ENCODE measurements at regions not wholly inside any gene's neighbourhood (a gene's known extent, or its start where the extent isn't known, plus 50 kb on each side); places are given as distances from the start of the nearest gene placed in this dataset.

DNA sequence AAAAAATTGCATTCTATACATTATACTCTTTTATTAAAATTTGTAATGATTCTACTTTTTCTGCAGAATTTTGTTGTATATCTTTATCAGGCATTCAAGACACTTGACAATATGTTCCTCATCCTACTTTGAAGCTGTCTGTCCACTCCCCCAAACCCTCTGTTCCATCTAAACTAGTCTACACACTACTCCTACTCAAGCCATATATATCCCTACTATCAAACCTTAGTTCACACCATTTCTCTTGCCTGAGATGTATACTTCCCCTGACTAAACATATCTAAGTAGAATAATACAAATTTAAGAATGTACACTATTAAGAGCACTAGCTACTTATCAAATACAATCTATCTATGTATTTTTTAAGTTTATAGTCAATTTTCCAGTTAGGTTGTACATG is 107.1 kb upstream of the FTMT start:
- Histone ChIP-seq H3K9me3 (ENCODE audit: control insufficient read depth in 2 of 2, low read length in 2 of 2) (no peaks in the 10 kb centered on the region), H3K27ac (ENCODE audit: low read depth in 2 of 2, low read length in 2 of 2) (no peak overlapping the region), H3K36me3 (ENCODE audit: control insufficient read depth in 2 of 2, insufficient read depth in 2 of 2, low read length in 2 of 2) (no peaks in the 10 kb centered on the region), H3K9ac (ENCODE audit: low read depth in 1 of 2, low read length in 2 of 2) (no peak overlapping the region), H3K27me3 (ENCODE audit: control insufficient read depth in 2 of 2, insufficient read depth in 2 of 2, low read length in 2 of 2) (no peaks in the 10 kb centered on the region), H3K4me1 (ENCODE audit: control insufficient read depth in 2 of 2, insufficient read depth in 2 of 2, low read length in 2 of 2) (no peaks in the 10 kb centered on the region), H3K4me3 (ENCODE audit: low read length in 2 of 2) (no peak overlapping the region)

DNA sequence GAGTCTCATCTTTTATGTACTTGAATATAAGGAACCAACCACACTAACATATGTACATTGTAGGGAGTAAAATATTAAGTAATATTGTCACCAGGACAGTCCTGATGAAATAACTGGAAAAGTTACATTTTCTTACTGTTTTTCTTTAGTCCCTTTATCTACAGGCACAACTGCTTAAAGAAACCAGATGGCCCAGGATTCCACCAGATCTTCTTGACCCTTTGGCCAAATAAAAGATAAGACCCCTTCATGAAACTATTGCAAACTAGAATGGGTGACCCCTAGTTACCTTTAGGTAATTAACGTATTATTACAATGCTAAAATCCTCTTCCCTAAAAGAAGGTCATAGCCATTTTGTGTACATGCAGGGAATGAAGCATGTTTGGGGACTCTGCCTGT is 106.3 kb upstream of the FTMT start:
- Histone ChIP-seq H3K9me3 (ENCODE audit: control insufficient read depth in 2 of 2, low read length in 2 of 2) (no peaks in the 10 kb centered on the region), H3K27me3 (ENCODE audit: control insufficient read depth in 2 of 2, insufficient read depth in 2 of 2, low read length in 2 of 2) (no peaks in the 10 kb centered on the region), H3K9ac (ENCODE audit: low read depth in 1 of 2, low read length in 2 of 2) (no peak overlapping the region), H3K4me1 (ENCODE audit: control insufficient read depth in 2 of 2, insufficient read depth in 2 of 2, low read length in 2 of 2) (no peaks in the 10 kb centered on the region), H3K36me3 (ENCODE audit: control insufficient read depth in 2 of 2, insufficient read depth in 2 of 2, low read length in 2 of 2) (no peaks in the 10 kb centered on the region), H3K4me3 (ENCODE audit: low read length in 2 of 2) (no peak overlapping the region), H3K27ac (ENCODE audit: low read depth in 2 of 2, low read length in 2 of 2) (no peak overlapping the region)

- Histone ChIP-seq H3K9ac (ENCODE audit: low read depth in 1 of 2, low read length in 2 of 2) (no peak overlapping the region), H3K4me1 (ENCODE audit: control insufficient read depth in 2 of 2, insufficient read depth in 2 of 2, low read length in 2 of 2) (no peaks in the 10 kb centered on the region), H3K27ac (ENCODE audit: low read depth in 2 of 2, low read length in 2 of 2) (no peak overlapping the region), H3K27me3 (ENCODE audit: control insufficient read depth in 2 of 2, insufficient read depth in 2 of 2, low read length in 2 of 2) (no peaks in the 10 kb centered on the region), H3K4me3 (ENCODE audit: low read length in 2 of 2) (no peak overlapping the region), H3K36me3 (ENCODE audit: control insufficient read depth in 2 of 2, insufficient read depth in 2 of 2, low read length in 2 of 2) (no peaks in the 10 kb centered on the region), H3K9me3 (ENCODE audit: control insufficient read depth in 2 of 2, low read length in 2 of 2) (no peaks in the 10 kb centered on the region)
These were observed 104.9 kb upstream of the FTMT start for GRCh38 chr5:121746763-121747162.

- Histone ChIP-seq H3K27ac (ENCODE audit: low read depth in 2 of 2, low read length in 2 of 2) (no peak overlapping the region), H3K9ac (ENCODE audit: low read depth in 1 of 2, low read length in 2 of 2) (no peak overlapping the region), H3K9me3 (ENCODE audit: control insufficient read depth in 2 of 2, low read length in 2 of 2) (no peaks in the 10 kb centered on the region), H3K27me3 (ENCODE audit: control insufficient read depth in 2 of 2, insufficient read depth in 2 of 2, low read length in 2 of 2) (no peaks in the 10 kb centered on the region), H3K4me3 (ENCODE audit: low read length in 2 of 2) (no peak overlapping the region), H3K4me1 (ENCODE audit: control insufficient read depth in 2 of 2, insufficient read depth in 2 of 2, low read length in 2 of 2) (no peaks in the 10 kb centered on the region), H3K36me3 (ENCODE audit: control insufficient read depth in 2 of 2, insufficient read depth in 2 of 2, low read length in 2 of 2) (no peaks in the 10 kb centered on the region)
These were observed 103.0 kb upstream of the FTMT start for GRCh38 chr5:121748686-121749085.

DNA sequence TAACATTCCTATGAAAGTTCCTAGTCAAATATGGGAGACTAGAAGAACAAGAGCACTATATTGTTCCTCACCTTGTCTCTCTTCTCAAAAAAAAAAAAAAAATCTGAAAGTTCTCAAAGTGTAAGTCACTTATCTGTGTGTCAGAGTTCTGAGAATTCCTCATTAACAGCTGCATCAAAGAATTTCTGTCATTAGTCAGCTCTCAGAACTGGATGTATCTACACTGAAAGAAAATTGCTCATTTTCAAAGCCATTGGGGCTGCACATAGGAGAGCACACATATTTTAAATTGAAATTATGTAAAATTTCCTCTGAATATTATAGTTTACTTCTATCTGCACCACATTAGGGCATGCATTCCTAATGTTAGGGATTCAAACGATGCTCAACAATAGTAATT is 99.5 kb upstream of the FTMT start:
- Histone ChIP-seq H3K27me3 (ENCODE audit: control insufficient read depth in 2 of 2, insufficient read depth in 2 of 2, low read length in 2 of 2) (no peaks in the 10 kb centered on the region), H3K27ac (ENCODE audit: low read depth in 2 of 2, low read length in 2 of 2) (no peak overlapping the region), H3K36me3 (ENCODE audit: control insufficient read depth in 2 of 2, insufficient read depth in 2 of 2, low read length in 2 of 2) (no peaks in the 10 kb centered on the region), H3K9ac (ENCODE audit: low read depth in 1 of 2, low read length in 2 of 2) (no peak overlapping the region), H3K9me3 (ENCODE audit: control insufficient read depth in 2 of 2, low read length in 2 of 2) (no peaks in the 10 kb centered on the region), H3K4me3 (ENCODE audit: low read length in 2 of 2) (no peak overlapping the region), H3K4me1 (ENCODE audit: control insufficient read depth in 2 of 2, insufficient read depth in 2 of 2, low read length in 2 of 2) (no peaks in the 10 kb centered on the region)

- no peaks in the 10 kb centered on the region for H3K4me1 ChIP-seq (ENCODE audit: control insufficient read depth in 2 of 2, insufficient read depth in 2 of 2, low read length in 2 of 2)
- no peaks in the 10 kb centered on the region for H3K9me3 ChIP-seq (ENCODE audit: control insufficient read depth in 2 of 2, low read length in 2 of 2)
- no peaks in the 10 kb centered on the region for H3K27me3 ChIP-seq (ENCODE audit: control insufficient read depth in 2 of 2, insufficient read depth in 2 of 2, low read length in 2 of 2)
- no peak overlapping the region for H3K9ac ChIP-seq (ENCODE audit: low read depth in 1 of 2, low read length in 2 of 2)
- H3K27ac ChIP-seq (ENCODE audit: low read depth in 2 of 2, low read length in 2 of 2) = no peak overlapping the region
- no peaks in the 10 kb centered on the region for H3K36me3 ChIP-seq (ENCODE audit: control insufficient read depth in 2 of 2, insufficient read depth in 2 of 2, low read length in 2 of 2)
- H3K4me3 ChIP-seq (ENCODE audit: low read length in 2 of 2) = no peak overlapping the region
These were observed 96.4 kb upstream of the FTMT start for GRCh38 chr5:121755266-121755665.

DNA sequence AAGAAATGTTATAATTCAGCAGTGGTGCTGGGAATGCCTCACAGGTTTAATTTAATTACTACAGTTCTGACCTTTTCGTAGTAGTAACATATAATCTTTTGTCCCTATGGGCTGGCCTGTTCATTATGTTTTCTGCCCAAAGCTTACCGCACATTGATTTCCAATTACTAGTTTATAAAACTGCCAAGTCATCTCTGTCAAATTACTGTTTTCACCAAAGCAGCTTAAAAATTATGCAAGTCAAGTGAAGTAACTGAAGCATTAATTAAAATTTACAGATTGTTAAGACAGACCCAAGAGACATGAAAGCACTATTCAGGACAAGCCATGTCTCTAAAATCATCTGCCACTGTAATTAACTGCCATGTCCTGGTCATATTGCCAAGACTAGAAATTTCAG is 93.9 kb upstream of the FTMT start:
- no peak overlapping the region for H3K4me3 ChIP-seq (ENCODE audit: low read length in 2 of 2)
- no peaks in the 10 kb centered on the region for H3K27me3 ChIP-seq (ENCODE audit: control insufficient read depth in 2 of 2, insufficient read depth in 2 of 2, low read length in 2 of 2)
- H3K4me1 ChIP-seq (ENCODE audit: control insufficient read depth in 2 of 2, insufficient read depth in 2 of 2, low read length in 2 of 2) = no peaks in the 10 kb centered on the region
- no peak overlapping the region for H3K9ac ChIP-seq (ENCODE audit: low read depth in 1 of 2, low read length in 2 of 2)
- no peaks in the 10 kb centered on the region for H3K9me3 ChIP-seq (ENCODE audit: control insufficient read depth in 2 of 2, low read length in 2 of 2)
- H3K36me3 ChIP-seq (ENCODE audit: control insufficient read depth in 2 of 2, insufficient read depth in 2 of 2, low read length in 2 of 2) = no peaks in the 10 kb centered on the region
- no peak overlapping the region for H3K27ac ChIP-seq (ENCODE audit: low read depth in 2 of 2, low read length in 2 of 2)

- Histone ChIP-seq H3K27ac (ENCODE audit: low read depth in 2 of 2, low read length in 2 of 2) (no peak overlapping the region), H3K36me3 (ENCODE audit: control insufficient read depth in 2 of 2, insufficient read depth in 2 of 2, low read length in 2 of 2) (no peaks in the 10 kb centered on the region), H3K27me3 (ENCODE audit: control insufficient read depth in 2 of 2, insufficient read depth in 2 of 2, low read length in 2 of 2) (no peaks in the 10 kb centered on the region), H3K4me3 (ENCODE audit: low read length in 2 of 2) (no peak overlapping the region), H3K4me1 (ENCODE audit: control insufficient read depth in 2 of 2, insufficient read depth in 2 of 2, low read length in 2 of 2) (no peaks in the 10 kb centered on the region), H3K9me3 (ENCODE audit: control insufficient read depth in 2 of 2, low read length in 2 of 2) (no peaks in the 10 kb centered on the region), H3K9ac (ENCODE audit: low read depth in 1 of 2, low read length in 2 of 2) (no peak overlapping the region)
These were observed 93.1 kb upstream of the FTMT start for GRCh38 chr5:121758615-121759014.

- no peaks in the 10 kb centered on the region for H3K27me3 ChIP-seq (ENCODE audit: control insufficient read depth in 2 of 2, insufficient read depth in 2 of 2, low read length in 2 of 2)
- H3K4me1 ChIP-seq (ENCODE audit: control insufficient read depth in 2 of 2, insufficient read depth in 2 of 2, low read length in 2 of 2) = no peaks in the 10 kb centered on the region
- H3K9me3 ChIP-seq (ENCODE audit: control insufficient read depth in 2 of 2, low read length in 2 of 2) = no peaks in the 10 kb centered on the region
- H3K4me3 ChIP-seq (ENCODE audit: low read length in 2 of 2) = no peak overlapping the region
- no peak overlapping the region for H3K9ac ChIP-seq (ENCODE audit: low read depth in 1 of 2, low read length in 2 of 2)
- H3K36me3 ChIP-seq (ENCODE audit: control insufficient read depth in 2 of 2, insufficient read depth in 2 of 2, low read length in 2 of 2) = no peaks in the 10 kb centered on the region
- H3K27ac ChIP-seq (ENCODE audit: low read depth in 2 of 2, low read length in 2 of 2) = no peak overlapping the region
These were observed 89.3 kb upstream of the FTMT start for GRCh38 chr5:121762426-121762825.

GRCh38 chr5:121763665-121764064 is 88.0 kb upstream of the FTMT start:
- Histone ChIP-seq H3K4me1 (ENCODE audit: control insufficient read depth in 2 of 2, insufficient read depth in 2 of 2, low read length in 2 of 2) (no peaks in the 10 kb centered on the region), H3K27ac (ENCODE audit: low read depth in 2 of 2, low read length in 2 of 2) (no peak overlapping the region), H3K9me3 (ENCODE audit: control insufficient read depth in 2 of 2, low read length in 2 of 2) (no peaks in the 10 kb centered on the region), H3K36me3 (ENCODE audit: control insufficient read depth in 2 of 2, insufficient read depth in 2 of 2, low read length in 2 of 2) (no peaks in the 10 kb centered on the region), H3K27me3 (ENCODE audit: control insufficient read depth in 2 of 2, insufficient read depth in 2 of 2, low read length in 2 of 2) (no peaks in the 10 kb centered on the region), H3K9ac (ENCODE audit: low read depth in 1 of 2, low read length in 2 of 2) (no peak overlapping the region), H3K4me3 (ENCODE audit: low read length in 2 of 2) (no peak overlapping the region)

GRCh38 chr5:121780406-121780805 is 71.3 kb upstream of the FTMT start:
- Histone ChIP-seq H3K27ac (ENCODE audit: low read depth in 2 of 2, low read length in 2 of 2) (no peak overlapping the region), H3K4me1 (ENCODE audit: control insufficient read depth in 2 of 2, insufficient read depth in 2 of 2, low read length in 2 of 2) (no peaks in the 10 kb centered on the region), H3K9ac (ENCODE audit: low read depth in 1 of 2, low read length in 2 of 2) (no peak overlapping the region), H3K27me3 (ENCODE audit: control insufficient read depth in 2 of 2, insufficient read depth in 2 of 2, low read length in 2 of 2) (no peaks in the 10 kb centered on the region), H3K36me3 (ENCODE audit: control insufficient read depth in 2 of 2, insufficient read depth in 2 of 2, low read length in 2 of 2) (no peaks in the 10 kb centered on the region), H3K9me3 (ENCODE audit: control insufficient read depth in 2 of 2, low read length in 2 of 2) (no peaks in the 10 kb centered on the region), H3K4me3 (ENCODE audit: low read length in 2 of 2) (no peak overlapping the region)

All from mucosa of rectum (tissue), 2 donors.